ENCODE measurements at regions not wholly inside any gene's neighbourhood (a gene's known extent, or its start where the extent isn't known, plus 50 kb on each side); places are given as distances from the start of the nearest gene placed in this dataset.

DNA sequence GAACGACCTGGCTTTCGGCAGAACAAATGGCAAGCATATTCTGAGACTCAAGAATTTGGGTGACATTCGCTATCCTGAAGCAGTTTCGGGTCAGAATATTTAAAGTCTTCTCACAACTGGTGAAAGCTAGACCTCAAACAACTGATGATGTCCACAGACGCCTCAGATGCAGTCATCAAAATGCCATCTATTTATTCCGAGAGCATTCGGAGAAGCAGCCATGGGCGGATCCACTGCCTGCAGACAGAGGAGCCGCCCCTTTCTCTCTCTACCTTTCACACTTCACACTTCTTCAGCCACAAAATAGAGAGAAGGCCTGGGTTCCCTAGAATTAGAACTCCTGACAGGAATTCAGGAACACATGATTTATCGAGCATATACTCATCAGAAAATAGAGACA lies 65.8 kb upstream of the CREB1 start:
- no peak overlapping the region for H3K4me3 ChIP-seq
- no peaks in the 10 kb centered on the region for H3K9me3 ChIP-seq
- H3K27me3 ChIP-seq (replicated peaks in 1 of 7) = no peaks in the 10 kb centered on the region
- no peak overlapping the region for H3K27ac ChIP-seq
- TF ChIP-seq POLR2A (IDR thresholded peaks at IDR 0.05) = no peak
- TF ChIP-seq, protein P1, sequence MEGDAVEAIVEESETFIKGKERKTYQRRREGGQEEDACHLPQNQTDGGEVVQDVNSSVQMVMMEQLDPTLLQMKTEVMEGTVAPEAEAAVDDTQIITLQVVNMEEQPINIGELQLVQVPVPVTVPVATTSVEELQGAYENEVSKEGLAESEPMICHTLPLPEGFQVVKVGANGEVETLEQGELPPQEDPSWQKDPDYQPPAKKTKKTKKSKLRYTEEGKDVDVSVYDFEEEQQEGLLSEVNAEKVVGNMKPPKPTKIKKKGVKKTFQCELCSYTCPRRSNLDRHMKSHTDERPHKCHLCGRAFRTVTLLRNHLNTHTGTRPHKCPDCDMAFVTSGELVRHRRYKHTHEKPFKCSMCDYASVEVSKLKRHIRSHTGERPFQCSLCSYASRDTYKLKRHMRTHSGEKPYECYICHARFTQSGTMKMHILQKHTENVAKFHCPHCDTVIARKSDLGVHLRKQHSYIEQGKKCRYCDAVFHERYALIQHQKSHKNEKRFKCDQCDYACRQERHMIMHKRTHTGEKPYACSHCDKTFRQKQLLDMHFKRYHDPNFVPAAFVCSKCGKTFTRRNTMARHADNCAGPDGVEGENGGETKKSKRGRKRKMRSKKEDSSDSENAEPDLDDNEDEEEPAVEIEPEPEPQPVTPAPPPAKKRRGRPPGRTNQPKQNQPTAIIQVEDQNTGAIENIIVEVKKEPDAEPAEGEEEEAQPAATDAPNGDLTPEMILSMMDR (IDR thresholded peaks at IDR 0.05 in 8 of 11, conservative IDR thresholded peaks at IDR 0.05 in 3 of 11) = no peak
- TF ChIP-seq POLR2AphosphoS5 (IDR thresholded peaks at IDR 0.05) = no peak
- 89 to 96% (median 92%) methylated on average over 10 of the region's 10 CpGs for WGBS, 5 donors
- intact Hi-C loops (cut with DNase I; ENCODE audit: low total_unique reads) = no loop called here
- no peak for DNase-seq
- H3K4me1 ChIP-seq = peaks cover 0 to 7% (median 0%) of the 10 kb centered on the region in 6 donors
- H3K36me3 ChIP-seq = no peaks in the 10 kb centered on the region

DNA sequence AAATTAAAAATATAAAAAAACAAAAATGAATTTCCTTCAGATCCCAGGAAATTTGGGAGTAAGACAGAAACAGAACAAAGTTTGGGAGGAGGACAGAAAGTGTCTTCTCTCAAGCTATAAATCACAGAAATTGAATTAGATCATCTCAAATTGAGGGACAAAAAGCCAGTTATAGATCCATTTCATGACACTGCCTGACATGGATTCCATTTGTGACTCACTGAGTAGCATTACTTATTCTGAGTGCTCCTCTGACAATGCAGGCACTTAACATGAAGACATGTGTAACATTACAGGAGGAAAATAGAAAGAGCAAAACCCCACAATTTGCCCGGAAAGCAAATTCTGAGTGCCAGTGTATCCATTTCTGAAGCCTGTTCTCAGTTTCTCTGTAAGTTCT lies 63.9 kb upstream of the CREB1 start:
- no peak overlapping the region for H3K27ac ChIP-seq
- no peaks in the 10 kb centered on the region for H3K9me3 ChIP-seq
- H3K36me3 ChIP-seq = no peaks in the 10 kb centered on the region
- intact Hi-C loops (cut with DNase I; ENCODE audit: low total_unique reads) = loop anchor here (5.0 kb wide), 1 partner anchor 664 kb away; no protein-coding TSS in a partner anchor
- 86 to 98% (median 93%) methylated on average over 1 of the region's 1 CpG for WGBS, 5 donors
- no peaks in the 10 kb centered on the region for H3K27me3 ChIP-seq (replicated peaks in 1 of 7)
- DNase-seq = no peak
- H3K4me1 ChIP-seq = no peaks in the 10 kb centered on the region
- no peak overlapping the region for H3K4me3 ChIP-seq
- TF ChIP-seq POLR2A (IDR thresholded peaks at IDR 0.05) (no peak), POLR2AphosphoS5 (IDR thresholded peaks at IDR 0.05) (no peak)
- TF ChIP-seq, protein P1 (IDR thresholded peaks at IDR 0.05 in 8 of 11, conservative IDR thresholded peaks at IDR 0.05 in 3 of 11) = no peak

DNA sequence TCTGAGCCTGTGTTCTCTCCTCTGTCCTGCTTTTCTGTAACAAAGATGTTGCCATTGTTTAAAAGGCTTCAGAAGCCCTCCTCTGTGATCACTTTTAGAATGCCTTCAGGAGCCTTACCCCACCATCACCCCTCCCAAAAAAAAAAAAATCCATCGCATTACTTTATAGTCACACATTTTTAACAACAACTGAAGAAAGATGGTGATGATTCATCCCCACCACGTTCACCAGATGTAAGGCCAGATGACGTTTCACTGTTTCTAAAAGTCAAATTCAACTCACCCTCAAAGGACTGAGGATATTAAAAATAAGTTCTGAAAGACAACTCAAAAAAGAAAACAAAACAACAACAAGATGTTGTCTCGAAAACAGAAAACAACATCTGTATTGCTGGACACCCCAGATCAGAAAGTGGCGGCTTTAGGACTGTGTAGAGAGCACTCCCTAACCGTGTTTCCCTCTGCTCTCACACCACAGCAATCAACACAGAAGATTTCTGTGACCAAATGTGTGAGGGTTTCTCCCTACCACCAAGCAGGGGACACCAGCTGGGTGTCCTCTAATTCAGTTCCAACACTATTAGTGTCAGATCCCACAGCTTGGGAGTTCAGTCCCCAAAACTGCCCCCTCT lies 61.9 kb upstream of the CREB1 start:
- 50 to 77% (median 64%) methylated on average over 6 of the region's 6 CpGs for WGBS, 5 donors
- TF ChIP-seq POLR2A (IDR thresholded peaks at IDR 0.05) (no peak), POLR2AphosphoS5 (IDR thresholded peaks at IDR 0.05) (no peak)
- TF ChIP-seq, protein P1 (IDR thresholded peaks at IDR 0.05 in 8 of 11, conservative IDR thresholded peaks at IDR 0.05 in 3 of 11) = no peak
- H3K36me3 ChIP-seq = no peaks in the 10 kb centered on the region

DNA sequence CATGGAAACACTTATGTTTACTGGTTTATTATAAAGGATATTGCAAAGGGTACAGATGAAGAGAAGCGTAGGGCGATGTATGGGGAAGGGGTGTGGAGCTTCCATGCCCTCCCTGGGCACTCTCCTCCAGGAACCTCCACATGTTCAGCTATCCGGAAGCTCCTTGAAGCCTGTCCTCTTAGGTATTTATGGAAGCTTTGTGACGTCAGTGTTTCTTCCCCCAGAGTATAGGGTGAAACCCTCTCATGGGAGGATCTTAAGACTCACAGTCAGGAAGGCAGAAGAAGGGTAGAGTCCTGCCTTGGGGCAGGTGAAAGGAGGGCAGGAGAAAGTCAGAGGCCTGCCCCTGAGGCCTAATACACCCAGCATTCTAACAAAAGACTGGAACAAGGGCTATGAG lies 61.3 kb upstream of the CREB1 start:
- Histone ChIP-seq H3K27ac (no peak overlapping the region), H3K9me3 (no peaks in the 10 kb centered on the region), H3K4me1 (peaks cover 0 to 11% (median 4%) of the 10 kb centered on the region in 6 donors), H3K36me3 (no peaks in the 10 kb centered on the region), H3K4me3 (no peak overlapping the region), H3K27me3 (replicated peaks in 1 of 7) (no peaks in the 10 kb centered on the region)
- 87 to 95% (median 90%) methylated on average over 4 of the region's 4 CpGs for WGBS, 5 donors
- intact Hi-C loops (cut with DNase I; ENCODE audit: low total_unique reads) = loop anchor here (5.0 kb wide), 1 partner anchor 666 kb away; no protein-coding TSS in a partner anchor
- DNase-seq = no peak
- TF ChIP-seq, protein P1 (IDR thresholded peaks at IDR 0.05 in 8 of 11, conservative IDR thresholded peaks at IDR 0.05 in 3 of 11) = no peak
- TF ChIP-seq POLR2A (IDR thresholded peaks at IDR 0.05) = no peak
- TF ChIP-seq POLR2AphosphoS5 (IDR thresholded peaks at IDR 0.05) = no peak

More for the DNA sequence above, 61.9 kb upstream of the CREB1 start:
- Histone ChIP-seq H3K27me3 (replicated peaks in 1 of 7) (no peaks in the 10 kb centered on the region), H3K4me1 (peaks cover 0 to 5% (median under 1%) of the 10 kb centered on the region in 6 donors), H3K27ac (no peak overlapping the region), H3K9me3 (no peaks in the 10 kb centered on the region), H3K4me3 (no peak overlapping the region)
- no peak for DNase-seq
- intact Hi-C loops (cut with DNase I; ENCODE audit: low total_unique reads) = loop anchor here (5.0 kb wide), 1 partner anchor 666 kb away; no protein-coding TSS in a partner anchor
